Colonic mucosa (tissue), 4 donors: ENCODE measurements at regions not wholly inside any gene's neighbourhood (a gene's known extent, or its start where the extent isn't known, plus 50 kb on each side); places are given as distances from the start of the nearest gene placed in this dataset.

Experiments used
- DNase-seq: peaks from one replicate; pipeline ENCODE4 v3.0.0-alpha.2; 2020
- H3K27ac ChIP-seq: fragments of 200-600 bp; one replicate; pipeline ENCODE4 v1.8.0; 2021
- H3K27me3 ChIP-seq: fragments of 200-600 bp; one replicate; pipeline ENCODE4 v1.8.0; 2021
- H3K36me3 ChIP-seq: fragments of 200-600 bp; one replicate; pipeline ENCODE4 v1.8.0; 2021
- H3K4me1 ChIP-seq: fragments of 200-600 bp; one replicate; pipeline ENCODE4 v1.8.0; 2021; ENCODE audit warnings: mild to moderate bottlenecking
- H3K4me3 ChIP-seq: fragments of 200-600 bp; one replicate; pipeline ENCODE4 v1.8.0; 2021
- H3K9ac ChIP-seq, 2 donors: one replicate each; pipeline ENCODE4 v1.7.0; 2013; ENCODE audit warnings: control low read depth in 2 of 2, low read depth in 2 of 2, low read length in 2 of 2
- H3K9me3 ChIP-seq: fragments of 200-600 bp; one replicate; pipeline ENCODE4 v1.8.0; 2021
- intact Hi-C: fragments of 100-400 bp; cut with DNase I; formaldehyde crosslinking; loops from one replicate; pipeline ENCODE4 v1.14.1; 2022
- TF ChIP-seq, protein P1 (sequence below): fragments of 200-600 bp; IDR thresholded peaks from one replicate; pipeline ENCODE4 v1.8.0; 2022; ENCODE audit warnings: antibody characterized with exemption, mild to moderate bottlenecking
- donor health status: healthy.
- donor health status: DM: no; HTN: no; CAD: no.
- donor health status: DM: no; HTN: no; CAD: no.

DNA sequence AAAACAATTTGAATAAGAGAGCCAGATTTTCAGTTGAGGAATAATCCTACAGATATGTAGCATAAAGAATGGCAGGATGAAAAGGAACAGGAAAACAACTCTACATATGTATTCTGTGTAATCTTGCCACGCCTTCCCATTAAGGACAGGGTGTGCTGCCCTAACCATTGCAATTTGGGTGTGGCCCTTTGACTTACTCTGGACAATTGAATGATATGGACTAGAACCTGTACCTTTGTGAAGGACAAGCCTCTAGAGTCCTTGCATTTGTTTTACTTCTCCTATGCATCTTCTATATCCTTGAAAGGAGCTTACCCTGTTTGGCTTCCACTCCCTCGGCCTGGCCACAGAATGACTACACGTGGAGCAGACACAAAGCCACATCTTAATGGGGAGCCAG lies 1261.6 kb upstream of the GBE1 start:
- intact Hi-C loops = no loop called here
- H3K4me3 ChIP-seq = no peak overlapping the region
- H3K4me1 ChIP-seq = no peaks in the 10 kb centered on the region
- H3K36me3 ChIP-seq = no peaks in the 10 kb centered on the region
- TF ChIP-seq, protein P1, sequence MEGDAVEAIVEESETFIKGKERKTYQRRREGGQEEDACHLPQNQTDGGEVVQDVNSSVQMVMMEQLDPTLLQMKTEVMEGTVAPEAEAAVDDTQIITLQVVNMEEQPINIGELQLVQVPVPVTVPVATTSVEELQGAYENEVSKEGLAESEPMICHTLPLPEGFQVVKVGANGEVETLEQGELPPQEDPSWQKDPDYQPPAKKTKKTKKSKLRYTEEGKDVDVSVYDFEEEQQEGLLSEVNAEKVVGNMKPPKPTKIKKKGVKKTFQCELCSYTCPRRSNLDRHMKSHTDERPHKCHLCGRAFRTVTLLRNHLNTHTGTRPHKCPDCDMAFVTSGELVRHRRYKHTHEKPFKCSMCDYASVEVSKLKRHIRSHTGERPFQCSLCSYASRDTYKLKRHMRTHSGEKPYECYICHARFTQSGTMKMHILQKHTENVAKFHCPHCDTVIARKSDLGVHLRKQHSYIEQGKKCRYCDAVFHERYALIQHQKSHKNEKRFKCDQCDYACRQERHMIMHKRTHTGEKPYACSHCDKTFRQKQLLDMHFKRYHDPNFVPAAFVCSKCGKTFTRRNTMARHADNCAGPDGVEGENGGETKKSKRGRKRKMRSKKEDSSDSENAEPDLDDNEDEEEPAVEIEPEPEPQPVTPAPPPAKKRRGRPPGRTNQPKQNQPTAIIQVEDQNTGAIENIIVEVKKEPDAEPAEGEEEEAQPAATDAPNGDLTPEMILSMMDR = no peak
- no peaks in the 10 kb centered on the region for H3K27me3 ChIP-seq
- H3K9me3 ChIP-seq = no peaks in the 10 kb centered on the region
- no peak overlapping the region for H3K27ac ChIP-seq
- no peak for DNase-seq
- no peak overlapping the region for H3K9ac ChIP-seq

DNA sequence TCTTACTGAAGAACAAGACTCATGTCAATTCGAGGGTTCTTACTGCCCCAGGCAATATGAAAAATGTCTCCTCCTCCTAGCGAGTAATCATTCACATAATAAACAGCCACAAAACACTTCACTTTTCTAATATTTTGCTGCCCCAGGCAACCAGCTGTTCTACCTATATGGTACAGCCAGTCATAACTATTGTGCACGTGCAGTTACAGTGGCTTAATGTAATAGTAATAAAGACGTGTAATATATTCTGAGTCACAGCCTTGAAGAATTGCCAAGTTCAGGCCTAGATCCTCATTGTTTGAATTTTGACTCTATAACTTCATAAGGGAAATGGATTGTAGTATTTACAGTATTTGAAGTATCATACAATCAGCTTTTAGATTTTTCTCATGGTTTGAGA lies 1250.0 kb upstream of the GBE1 start:
- no peak for DNase-seq
- Histone ChIP-seq H3K27me3 (no peaks in the 10 kb centered on the region), H3K4me1 (no peaks in the 10 kb centered on the region), H3K36me3 (no peaks in the 10 kb centered on the region), H3K27ac (no peak overlapping the region), H3K9ac (no peak overlapping the region), H3K9me3 (no peaks in the 10 kb centered on the region), H3K4me3 (no peak overlapping the region)
- TF ChIP-seq, protein P1 = no peak
- intact Hi-C loops = no loop called here

DNA sequence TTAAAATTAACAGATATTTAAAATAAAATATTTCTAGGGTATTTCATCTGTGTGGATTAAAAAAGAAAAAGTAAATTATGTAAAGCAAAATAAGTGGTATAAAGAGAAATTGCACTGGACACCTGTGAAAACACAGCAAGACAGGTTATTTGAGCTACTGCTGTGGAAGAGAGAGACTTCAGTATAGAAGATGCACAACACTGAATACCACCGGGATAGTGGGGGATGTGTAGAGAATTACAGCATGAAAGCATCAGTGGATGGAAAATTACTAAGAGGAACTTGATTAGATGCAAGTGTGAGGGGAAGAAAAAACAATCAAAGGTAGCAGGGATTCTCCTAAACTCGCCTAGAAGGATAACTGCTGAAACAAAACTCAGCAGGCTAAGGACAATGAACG lies 1242.5 kb upstream of the GBE1 start:
- no peak overlapping the region for H3K4me3 ChIP-seq
- no peaks in the 10 kb centered on the region for H3K36me3 ChIP-seq
- no peak overlapping the region for H3K9ac ChIP-seq
- TF ChIP-seq, protein P1 = no peak
- no peaks in the 10 kb centered on the region for H3K4me1 ChIP-seq
- no peak for DNase-seq
- H3K27ac ChIP-seq = no peak overlapping the region
- H3K9me3 ChIP-seq = no peaks in the 10 kb centered on the region
- intact Hi-C loops = no loop called here
- H3K27me3 ChIP-seq = no peaks in the 10 kb centered on the region

DNA sequence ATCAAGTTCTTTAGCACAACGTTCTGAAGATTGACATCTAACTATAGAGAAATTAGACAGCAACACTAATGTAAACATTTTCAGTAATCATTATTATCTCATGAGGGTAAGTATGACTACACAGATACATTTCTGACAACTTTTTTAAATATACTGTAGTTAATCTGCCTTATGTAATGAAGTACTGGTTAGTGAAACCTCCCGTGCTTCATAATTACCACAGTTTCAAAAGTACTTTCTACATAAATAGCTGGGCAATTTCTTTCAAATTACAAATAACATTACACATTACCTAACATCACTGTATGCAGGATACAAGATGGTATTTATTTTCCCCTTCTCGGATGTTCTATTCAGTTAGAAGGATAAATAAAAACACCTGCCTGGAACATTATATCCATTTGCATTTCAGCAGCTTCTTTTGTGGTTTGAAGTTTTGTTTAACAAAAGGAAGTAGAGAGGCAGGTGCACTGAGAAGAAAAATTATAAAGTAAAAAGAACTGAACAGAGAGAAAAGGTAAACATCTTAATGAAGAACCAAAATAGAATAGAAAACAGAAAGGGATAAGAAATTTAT lies 1241.5 kb upstream of the GBE1 start:
- intact Hi-C loops = no loop called here
- Histone ChIP-seq H3K9ac (no peak overlapping the region), H3K9me3 (no peaks in the 10 kb centered on the region), H3K4me3 (no peak overlapping the region), H3K27ac (no peak overlapping the region), H3K27me3 (no peaks in the 10 kb centered on the region), H3K4me1 (no peaks in the 10 kb centered on the region), H3K36me3 (no peaks in the 10 kb centered on the region)
- TF ChIP-seq, protein P1 = no peak
- DNase-seq = no peak

DNA sequence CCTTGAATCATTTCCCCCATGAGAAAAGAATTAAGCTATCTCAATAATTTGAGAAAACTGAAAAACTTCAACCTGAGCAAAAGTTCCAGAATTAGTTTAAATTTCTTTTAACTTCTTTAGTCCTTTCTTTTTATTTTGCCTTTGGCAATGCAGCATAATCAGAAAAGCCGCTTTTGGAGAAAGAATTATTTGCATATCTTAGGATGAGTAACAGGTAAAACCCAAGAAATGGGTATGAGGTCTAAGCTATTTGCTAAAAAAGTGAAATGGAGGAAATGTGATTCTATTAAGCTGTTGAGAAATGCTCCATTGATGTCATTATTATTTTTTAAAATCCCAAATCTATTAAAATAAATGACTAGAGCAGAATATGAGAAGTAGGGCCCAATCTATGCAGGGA lies 1238.3 kb upstream of the GBE1 start:
- TF ChIP-seq, protein P1 = no peak
- no peak overlapping the region for H3K27ac ChIP-seq
- no peaks in the 10 kb centered on the region for H3K36me3 ChIP-seq
- intact Hi-C loops = no loop called here
- H3K9me3 ChIP-seq = no peaks in the 10 kb centered on the region
- no peak overlapping the region for H3K4me3 ChIP-seq
- H3K9ac ChIP-seq = no peak overlapping the region
- H3K27me3 ChIP-seq = no peaks in the 10 kb centered on the region
- H3K4me1 ChIP-seq = no peaks in the 10 kb centered on the region
- DNase-seq = no peak
